Renal cortex interstitium (tissue), 11 donors: ENCODE measurements at regions not wholly inside any gene's neighbourhood (a gene's known extent, or its start where the extent isn't known, plus 50 kb on each side); places are given as distances from the start of the nearest gene placed in this dataset.

Experiments used
- DNase-seq, 11 donors: peaks; one replicate each; pipeline ENCODE4 v3.0.0-alpha.2; 2013; ENCODE audit warnings: low read depth in 9 of 11, low spot score in 4 of 11; ENCODE audit errors: extremely low read depth in 1 of 11

DNA sequence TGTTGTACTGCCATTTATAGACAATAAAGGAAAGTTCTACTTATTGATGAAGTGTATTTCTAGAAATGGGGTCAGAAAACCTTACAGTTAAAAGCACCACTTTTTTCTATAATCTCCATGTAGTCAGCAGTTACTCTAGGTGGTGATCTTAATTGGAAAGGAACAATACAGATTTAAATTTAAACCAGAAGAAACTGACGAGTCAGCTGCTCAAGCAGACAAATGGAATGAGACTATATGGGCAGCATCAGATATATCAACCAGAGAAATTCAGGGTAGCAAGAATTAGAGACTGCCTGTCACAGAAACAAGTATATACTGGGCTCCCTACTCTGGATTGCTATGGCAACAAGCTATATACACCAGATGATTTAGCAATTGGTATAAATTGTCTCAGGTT, 99.6 kb upstream of the SCG2 start:
- DNase-seq: no peak

DNA sequence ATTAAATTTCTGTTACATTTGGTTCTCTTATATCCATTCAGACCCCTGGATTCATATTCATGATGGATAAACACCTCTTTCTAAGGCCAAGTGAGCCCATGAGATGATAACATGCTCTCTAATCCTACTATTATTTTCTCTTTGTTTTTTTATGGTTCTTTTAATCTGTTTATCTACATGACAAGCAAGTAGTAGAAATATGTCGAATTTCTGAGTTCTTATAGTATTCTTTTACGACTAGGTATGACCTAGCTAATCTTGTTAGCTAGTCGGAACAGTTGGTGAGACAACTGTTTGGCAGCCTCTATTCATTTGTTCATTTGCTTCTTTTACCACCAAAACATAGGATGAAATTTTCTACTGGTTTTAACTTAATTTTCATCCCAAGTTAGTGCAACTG, 98.1 kb upstream of the SCG2 start:
- no peak for DNase-seq

DNA sequence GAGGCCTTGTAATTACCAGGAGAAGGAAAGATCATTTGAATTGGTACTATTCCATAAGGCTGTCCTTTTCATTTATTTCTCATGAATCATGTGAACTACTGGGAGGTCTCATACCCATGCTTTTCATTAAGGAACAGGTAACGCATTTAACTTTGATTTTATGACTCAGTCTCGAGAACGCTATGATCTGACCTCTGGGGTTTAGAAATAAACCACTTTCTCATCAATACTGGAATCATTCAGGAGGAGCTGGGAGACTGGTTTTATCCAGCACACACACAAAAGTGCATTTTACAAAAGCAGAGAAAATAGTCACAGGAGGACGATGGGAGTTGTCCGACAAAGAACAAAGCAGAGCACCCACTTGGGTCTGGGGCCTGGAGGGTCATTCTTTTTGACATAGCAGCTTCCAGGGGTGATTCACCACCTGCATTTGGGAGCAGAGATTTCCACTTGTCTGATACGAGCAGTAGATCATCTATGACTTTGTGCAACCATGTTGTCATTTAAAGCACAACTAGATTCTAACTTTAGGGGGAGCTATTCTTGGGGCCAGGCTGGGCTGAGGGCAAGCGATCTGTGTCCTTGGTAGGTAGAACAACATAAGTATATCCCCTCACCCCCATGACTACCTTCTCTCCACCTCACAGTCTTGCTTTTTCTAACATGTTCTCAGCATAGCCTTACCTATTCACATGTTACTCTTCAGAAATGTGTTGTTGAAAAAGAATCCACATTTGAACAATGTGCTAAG, 95.9 kb upstream of the SCG2 start:
- DNase-seq: no peak

DNA sequence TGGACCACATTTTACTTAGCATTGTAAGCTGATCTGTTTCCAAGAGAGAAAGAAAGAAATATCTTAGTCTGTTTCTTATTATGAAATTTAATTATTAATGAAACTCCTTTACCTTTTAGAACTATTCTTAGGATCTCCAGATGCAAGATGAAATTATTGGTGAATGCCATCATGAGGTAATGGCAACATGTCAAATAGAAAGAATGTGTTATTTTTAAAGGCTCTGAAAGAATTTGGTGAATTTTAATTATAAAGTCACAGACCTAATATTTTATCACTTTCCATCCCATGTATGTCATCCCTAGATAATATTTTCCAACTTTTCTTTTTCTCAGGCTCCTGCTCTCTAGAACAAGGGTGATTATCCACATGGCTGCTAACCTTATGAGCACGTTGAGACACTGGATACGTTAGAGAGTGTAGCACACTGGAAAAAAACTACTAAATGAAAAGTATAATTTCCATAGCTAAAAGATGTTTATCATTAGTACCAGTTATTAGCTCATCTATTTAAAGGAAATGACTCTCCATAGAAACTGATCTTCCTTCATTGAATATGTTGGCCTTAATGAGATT, 95.2 kb upstream of the SCG2 start:
- DNase-seq: no peak

DNA sequence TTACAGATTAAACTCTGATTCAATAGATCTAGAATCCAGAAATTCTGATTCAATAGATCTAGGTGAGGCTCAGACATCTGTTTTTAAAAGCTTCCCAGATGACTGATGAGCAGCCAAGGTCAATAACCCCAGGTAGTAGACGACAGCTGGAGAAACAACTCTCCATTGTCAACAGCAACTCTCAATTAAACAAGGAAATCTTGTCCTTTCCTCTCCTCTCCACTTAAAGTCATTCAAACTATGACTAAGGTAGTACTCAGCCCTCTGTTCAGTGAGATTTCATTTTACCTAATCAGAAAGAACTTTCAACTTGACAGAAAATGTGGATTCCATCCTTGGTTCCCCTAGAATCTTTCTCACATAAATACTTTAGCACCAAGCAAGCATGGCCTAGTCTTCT, 94.6 kb upstream of the SCG2 start:
- DNase-seq: no peak

DNA sequence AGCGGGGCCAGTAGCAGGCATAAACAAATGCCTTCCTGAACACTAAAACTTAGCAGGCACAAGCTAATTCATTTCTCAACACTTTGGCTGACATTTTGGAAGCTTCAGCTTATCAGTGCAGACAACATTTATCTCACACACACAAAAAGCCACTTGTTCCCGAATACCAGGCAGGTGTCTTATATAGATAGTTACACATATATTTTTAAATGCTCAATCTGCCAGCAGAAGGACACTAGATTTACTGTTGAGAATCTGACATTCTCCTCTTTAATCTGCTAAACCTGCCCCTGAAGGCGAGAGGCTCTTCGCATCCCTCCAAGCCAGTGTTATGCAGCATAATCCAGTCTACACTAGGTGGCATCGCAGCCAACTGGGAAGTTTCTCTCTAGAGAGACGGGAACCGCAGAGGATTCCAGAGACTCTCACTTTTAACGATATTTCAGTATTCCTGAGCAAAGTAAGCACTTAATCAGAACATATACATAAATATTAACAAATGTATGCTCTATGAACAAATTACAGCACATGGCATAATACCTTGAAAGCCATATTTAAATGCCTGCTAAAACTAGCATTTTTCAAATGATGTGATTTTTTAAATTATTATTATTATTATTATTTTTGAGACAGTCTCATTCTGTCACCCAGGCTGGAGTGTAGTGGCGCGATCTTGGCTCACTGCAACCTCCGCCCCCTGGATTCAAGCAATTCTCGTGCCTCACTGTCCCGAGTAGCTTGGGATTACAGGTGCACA, 90.2 kb upstream of the SCG2 start:
- DNase-seq: peak in 9 of 11 donors; percentile 2 to 40 (median 16)

DNA sequence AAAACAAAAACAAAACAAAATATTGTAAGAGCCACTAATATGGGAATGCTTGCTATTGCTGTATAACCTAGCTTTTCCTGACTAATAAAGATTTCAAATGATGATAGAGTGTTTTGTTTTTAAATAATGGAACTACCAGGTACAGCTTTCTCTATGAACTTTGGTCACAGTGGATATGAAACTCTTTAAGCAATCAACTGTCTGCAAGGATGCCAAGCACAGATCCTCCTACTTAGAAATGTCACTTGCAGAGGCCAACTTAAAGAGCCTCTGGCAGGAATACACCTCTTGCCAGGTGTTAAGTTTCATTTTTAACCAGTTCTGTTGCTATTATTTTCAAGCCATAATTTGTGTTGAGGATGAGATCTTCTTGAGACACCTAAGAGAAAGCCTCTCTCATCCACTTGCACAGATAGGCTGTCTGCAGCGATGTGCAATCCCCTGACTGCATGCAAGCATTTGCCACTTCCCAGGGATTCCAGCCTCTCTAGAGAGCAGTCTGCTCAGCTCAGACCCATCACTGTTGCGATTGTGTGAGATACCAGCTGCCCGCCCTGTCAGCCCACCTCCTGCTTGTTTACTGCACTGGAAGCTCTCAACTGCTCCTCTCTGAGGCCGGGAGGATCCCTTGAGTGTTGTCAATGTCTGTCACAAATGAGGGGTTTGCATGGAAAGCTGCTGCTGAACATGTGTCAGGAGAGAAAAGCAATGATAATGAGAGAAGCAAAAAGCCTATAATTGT, 86.1 kb upstream of the SCG2 start:
- peak in 1 of 11 donors; percentile 4 for DNase-seq

DNA sequence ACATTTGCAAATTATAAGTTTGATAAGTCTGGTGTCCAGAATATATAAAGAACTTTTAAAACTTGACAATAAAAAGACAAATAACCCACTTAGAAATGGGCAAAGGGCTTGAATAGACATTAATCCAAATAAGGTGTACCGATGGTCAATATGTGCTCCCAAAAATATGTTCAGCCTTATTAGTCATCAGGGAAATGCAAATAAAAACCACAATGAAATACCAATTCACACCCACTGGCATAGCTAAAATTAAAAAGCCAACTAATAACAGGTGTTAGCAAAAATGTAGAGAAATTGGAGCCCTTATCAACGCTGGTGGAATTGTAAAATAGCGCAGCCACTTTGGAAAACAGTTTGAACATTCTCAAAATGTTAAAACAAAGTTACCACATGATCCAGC, 79.0 kb upstream of the SCG2 start:
- DNase-seq: no peak

DNA sequence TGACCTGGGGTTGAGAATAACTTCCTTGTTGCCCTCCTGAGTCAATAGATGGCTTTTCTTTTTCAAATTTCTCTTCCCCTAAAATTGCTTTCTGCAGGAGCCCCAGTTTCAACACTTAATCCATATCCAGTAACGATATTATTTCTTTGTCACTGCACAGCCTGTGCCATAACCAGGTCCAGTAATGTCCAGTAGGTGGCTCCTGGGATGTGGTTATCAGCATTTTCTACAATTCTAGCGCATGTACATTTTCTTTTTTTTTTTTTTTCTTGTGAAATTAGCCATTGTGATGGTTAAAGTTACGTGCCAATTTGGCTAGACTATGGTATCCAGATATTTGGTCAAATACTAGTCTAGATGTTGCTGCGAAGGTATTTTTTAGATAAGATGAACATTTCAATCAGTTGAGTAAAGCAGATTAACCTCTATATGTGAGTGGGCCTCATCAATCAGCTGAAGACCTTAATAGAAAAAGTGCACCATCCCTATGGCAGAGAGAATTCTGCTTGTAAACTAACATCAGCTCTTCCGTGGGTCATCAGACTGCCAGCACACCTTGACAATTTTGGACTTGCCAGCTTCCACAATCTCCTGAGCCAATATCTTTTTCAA, 72.9 kb upstream of the SCG2 start:
- peak in 2 of 11 donors; percentile 3 to 13 for DNase-seq

DNA sequence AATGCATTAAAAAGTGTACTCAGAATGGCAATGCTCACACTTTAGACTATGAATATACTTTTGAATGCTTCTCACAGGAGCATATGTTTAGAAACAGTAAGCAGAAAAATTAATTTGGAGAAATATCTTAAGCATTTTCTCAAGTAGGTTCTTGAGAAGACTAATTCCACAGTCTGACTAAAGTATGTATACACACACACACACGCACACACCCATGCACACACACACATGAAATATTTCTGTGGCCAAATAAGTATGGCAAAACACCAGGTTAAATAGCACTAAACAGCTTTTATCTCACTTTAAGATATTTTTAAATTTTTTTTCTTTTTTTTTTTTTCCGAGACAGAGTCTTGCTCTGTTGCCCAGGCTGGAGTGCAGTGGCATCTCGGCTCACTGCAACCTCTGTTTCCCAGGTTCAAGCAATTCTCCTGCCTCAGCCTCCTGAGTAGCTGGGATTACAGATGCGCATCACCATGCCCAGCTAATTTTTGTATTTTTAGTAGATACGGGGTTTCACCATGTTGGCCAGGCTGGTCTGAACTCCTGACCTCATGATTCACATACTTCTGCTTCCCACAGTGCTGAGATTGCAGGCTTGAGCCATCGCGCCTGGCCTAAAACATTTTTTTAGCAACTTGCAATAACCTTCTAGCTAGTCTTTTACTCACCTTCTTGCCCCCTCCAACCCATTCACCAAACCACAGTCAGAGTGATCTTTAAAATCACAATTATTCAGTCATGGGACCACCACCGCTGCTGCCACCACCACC, 67.5 kb upstream of the SCG2 start:
- DNase-seq: no peak

DNA sequence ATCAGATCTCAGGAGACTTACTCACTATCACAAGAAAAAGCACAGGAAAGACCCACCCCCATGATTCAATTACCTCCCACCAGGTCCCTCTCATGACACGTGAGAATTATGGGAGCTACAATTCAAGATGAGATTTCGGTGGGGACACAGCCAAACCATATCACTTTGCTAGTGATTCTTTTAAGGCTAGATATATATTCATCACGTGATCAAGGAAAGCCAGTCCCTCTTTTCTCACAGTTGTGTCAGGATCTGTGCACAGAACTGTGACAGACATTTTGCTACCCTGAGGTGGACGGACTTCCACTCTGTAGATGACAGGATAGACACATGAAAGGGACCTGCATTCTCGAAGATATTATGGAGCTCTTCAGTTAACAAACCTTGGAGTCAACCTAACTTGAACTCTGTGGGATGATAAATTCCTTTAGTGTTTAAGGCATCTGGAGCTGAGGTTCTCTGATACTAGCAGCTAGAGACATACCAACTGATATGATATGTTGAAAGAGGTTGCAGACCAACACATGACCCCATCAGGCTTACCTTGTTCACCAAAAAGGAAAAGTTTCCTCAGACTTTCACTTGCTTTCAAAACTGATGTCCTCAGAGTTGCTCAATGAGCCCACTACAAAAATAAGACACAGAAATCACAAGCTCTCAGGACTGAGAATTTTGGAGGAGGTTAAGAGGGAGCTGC, 66.3 kb upstream of the SCG2 start:
- no peak for DNase-seq

DNA sequence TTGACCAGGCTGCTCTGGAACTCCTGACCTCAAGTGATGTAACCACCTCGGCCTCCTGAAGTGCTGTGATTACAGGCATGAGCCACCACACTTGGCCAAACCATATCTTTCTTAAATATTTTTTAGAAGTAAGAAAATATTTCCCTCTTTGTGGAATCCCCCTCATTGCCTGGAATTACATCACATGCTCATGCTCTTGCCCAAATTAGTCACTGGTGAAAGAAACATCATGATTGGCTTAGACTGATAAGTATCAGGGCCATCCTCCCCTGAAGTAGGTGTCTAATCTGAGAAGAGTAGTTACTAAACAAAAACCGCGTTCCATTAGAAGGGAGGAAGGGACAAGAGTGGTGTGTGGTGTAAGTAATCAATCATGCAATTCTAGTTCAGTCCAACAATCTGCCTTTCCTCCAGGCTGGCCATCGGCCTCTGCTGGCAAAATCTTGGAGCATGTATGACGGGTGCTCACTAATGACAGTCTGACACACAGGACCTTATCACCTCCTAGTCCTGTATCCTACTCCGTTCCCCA, 52.3 kb upstream of the SCG2 start:
- no peak for DNase-seq

DNA sequence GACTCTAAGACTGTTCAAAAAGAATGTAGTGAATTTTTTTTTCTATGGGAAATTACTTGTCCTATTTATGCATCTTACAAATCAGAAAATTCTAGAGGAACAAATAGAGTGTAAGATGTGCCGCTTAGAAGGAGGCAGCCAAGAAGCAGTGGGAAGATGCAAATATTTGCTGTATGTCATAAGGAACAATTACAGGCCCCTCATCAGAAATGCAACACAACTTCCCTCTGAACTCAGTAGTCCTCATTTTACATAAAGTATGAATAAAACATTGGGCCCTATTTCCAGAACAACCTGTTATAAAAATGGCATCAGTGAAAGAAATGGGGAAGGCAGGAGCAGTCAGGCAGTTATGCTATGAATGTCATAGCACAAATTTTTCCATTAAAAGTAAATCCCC, 50.7 kb upstream of the SCG2 start:
- no peak for DNase-seq

DNA sequence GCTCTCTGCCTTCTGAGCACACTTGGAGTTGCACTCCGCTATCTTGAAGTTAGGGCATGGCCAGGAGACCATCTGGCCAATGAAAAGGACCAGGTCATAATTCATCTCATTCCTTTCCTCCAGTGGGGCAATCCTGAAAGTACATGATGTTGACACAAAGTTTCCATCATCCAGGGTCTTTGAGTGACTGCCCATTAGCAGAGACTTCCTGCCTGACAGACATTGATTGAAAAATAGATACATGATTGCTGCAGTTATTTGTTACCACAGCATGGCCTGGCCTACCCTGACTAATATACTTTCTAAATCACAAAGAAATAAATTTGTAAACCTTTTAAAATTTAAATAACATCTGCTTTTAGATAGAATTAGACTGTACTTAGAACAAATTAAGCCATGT, 50.0 kb upstream of the SCG2 start:
- no peak for DNase-seq
